Panc1 (cell line): ENCODE measurements at regions not wholly inside any gene's neighbourhood (a gene's known extent, or its start where the extent isn't known, plus 50 kb on each side); places are given as distances from the start of the nearest gene placed in this dataset.

Experiments
- ATAC-seq: fragments of 200-7000 bp; cut with Tn5 transposase; 2 replicates; pipeline ENCODE4 v1.9.1; 2020; ENCODE audit warnings: mild to moderate bottlenecking, moderate library complexity
- BruUV-seq: library from RNA; stranded (reverse); fragments of 400-500 nt; replicated peaks from 2 replicates; lab custom pipeline; 2021; lab: Mats Ljungman, UMichigan
- CTCF ChIA-PET: fragments of 300-600 bp; sonication (Branson Sonifier 250); formaldehyde crosslinking; loops from one replicate; lab custom pipeline; 2022; ENCODE audit warnings: antibody characterized with exemption; lab: Charles Lee
- POLR2A ChIA-PET: fragments of 300-600 bp; sonication (Branson Sonifier 250); formaldehyde crosslinking; loops from one replicate; lab custom pipeline; 2022; ENCODE audit warnings: antibody characterized with exemption; lab: Charles Lee
- DNase-seq: peaks from one replicate; pipeline ENCODE4 v3.0.0-alpha.2; 2010; ENCODE audit warnings: low read depth, low spot score
- H3K27ac ChIP-seq: 2 replicates; pipeline ENCODE4 v1.5.1; 2011; ENCODE audit warnings: mild to moderate bottlenecking, low read length, inconsistent platforms
- H3K27me3 ChIP-seq: fragments of 200-500 bp; sonication (Bioruptor generic); 2 replicates; pipeline ENCODE4 v1.6.0; 2014; ENCODE audit warnings: low read length, inconsistent platforms; ENCODE audit not compliant: control insufficient read depth, insufficient read depth
- H3K36me3 ChIP-seq: fragments of 200-500 bp; sonication (Bioruptor generic); 2 replicates; pipeline ENCODE4 v1.5.1; 2014; ENCODE audit warnings: inconsistent platforms, mild to moderate bottlenecking, low read length, moderate library complexity; ENCODE audit not compliant: control insufficient read depth, insufficient read depth
- H3K4me1 ChIP-seq: 2 replicates; pipeline ENCODE4 v1.5.1; 2011; ENCODE audit warnings: inconsistent platforms, mild to moderate bottlenecking, low read length, moderate library complexity; ENCODE audit not compliant: control insufficient read depth, insufficient read depth
- H3K4me3 ChIP-seq, 2 experiments: 2 replicates each; pipeline ENCODE4 v1.5.1; 2011 to 2012; ENCODE audit warnings: low read depth in 2 of 2, low read length in 2 of 2, mild to moderate bottlenecking in 2 of 2, inconsistent platforms in 1 of 2, moderate library complexity in 1 of 2
- H3K9me3 ChIP-seq: fragments of 200-500 bp; sonication (Bioruptor generic); 2 replicates; pipeline ENCODE4 v1.5.1; 2014; ENCODE audit warnings: low read depth, mild to moderate bottlenecking, inconsistent platforms, low read length, moderate library complexity; ENCODE audit not compliant: control insufficient read depth, insufficient read depth
- POLR2AphosphoS5 ChIP-seq: IDR thresholded peaks from 2 replicates; pipeline ENCODE4 v1.6.1; 2012; ENCODE audit warnings: mild to moderate bottlenecking, low read depth, low read length, moderate library complexity
- REST ChIP-seq, 2 experiments: IDR thresholded peaks; 2 replicates each; pipeline ENCODE4 v1.6.1; 2011 to 2012; ENCODE audit warnings: low read depth in 2 of 2, control low read depth in 1 of 2, low read length in 1 of 2, mild to moderate bottlenecking in 1 of 2, moderate library complexity in 1 of 2; ENCODE audit not compliant: insufficient read depth in 1 of 2
- SIN3A ChIP-seq: IDR thresholded peaks from 2 replicates; pipeline ENCODE4 v1.6.1; 2012; ENCODE audit warnings: low read depth, mild to moderate bottlenecking, low read length, moderate library complexity, borderline replicate concordance; ENCODE audit not compliant: insufficient read depth
- TCF7L2 ChIP-seq: IDR thresholded peaks from 2 replicates; pipeline ENCODE4 v1.6.1; 2011; ENCODE audit warnings: mild to moderate bottlenecking, low read depth, low read length, inconsistent platforms
- in situ Hi-C: cut with HindIII; loops from 2 replicates; pipeline ENCODE4 v1.10.0; 2016; ENCODE audit warnings: low sequenced_read_pairs, low pct_unique_long_range_greater_than_20kb
- intact Hi-C: fragments of 100-400 bp; cut with micrococcal nuclease; formaldehyde crosslinking; loops from one replicate; pipeline ENCODE4 v1.10.0; 2022; ENCODE audit not compliant: unreplicated experiment
- TF ChIP-seq, protein P1 (sequence below): fragments of 450-650 bp; IDR thresholded peaks from 2 replicates; pipeline ENCODE4 v1.5.1; 2017; ENCODE audit warnings: mild to moderate bottlenecking

- ChIA-PET POLR2A (no interaction called here), CTCF (no interaction called here)
- in situ Hi-C loops: no loop called here
- Histone ChIP-seq H3K27ac (no peak overlapping the region), H3K4me1 (no peaks in the 10 kb centered on the region), H3K4me3 (no peak overlapping the region), H3K9me3 (no peaks in the 10 kb centered on the region), H3K36me3 (no peaks in the 10 kb centered on the region), H3K27me3 (no peaks in the 10 kb centered on the region)
- TF ChIP-seq POLR2AphosphoS5: no peak
- intact Hi-C loops: loop anchor here (10.0 kb wide), 1 partner anchor 223 kb away; no protein-coding TSS in a partner anchor
- no TSS peak for BruUV-seq
- no peak for ATAC-seq
- no peak for DNase-seq
Measured at GRCh38 chr4:60221866-60222265, 978.3 kb upstream of the ADGRL3 start.

DNA sequence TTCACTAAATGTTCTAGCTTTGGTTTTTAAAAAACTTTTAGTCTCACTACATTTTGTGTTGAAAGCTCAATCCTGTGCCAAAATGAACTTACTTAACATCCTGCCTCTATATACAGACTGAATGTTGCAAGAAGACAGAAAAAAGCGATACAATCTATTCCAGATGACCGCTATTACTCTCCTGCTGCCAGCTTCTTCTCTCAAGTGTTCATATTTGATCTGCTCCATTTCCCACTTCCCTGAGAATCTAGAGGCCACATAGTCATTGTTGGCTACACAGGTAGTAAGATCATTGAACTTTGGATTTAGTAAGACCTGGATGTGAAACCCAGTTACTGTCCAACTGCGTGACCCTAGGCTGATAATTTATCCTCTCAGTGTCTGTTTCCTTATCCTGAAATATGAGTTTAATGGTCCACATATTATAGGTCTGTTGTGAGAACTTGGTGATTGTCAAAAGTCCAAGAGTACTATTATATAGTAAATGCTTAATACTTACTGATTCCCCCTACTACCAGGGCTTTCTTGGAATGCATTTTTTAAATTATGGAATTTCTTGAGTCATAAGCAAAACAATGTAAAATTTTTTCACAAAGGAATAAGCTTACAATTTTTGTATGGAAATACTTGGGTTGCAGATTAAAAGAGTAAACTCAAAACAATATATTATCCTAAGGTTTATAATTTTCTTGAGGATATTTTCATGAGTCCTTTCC is 976.8 kb upstream of the ADGRL3 start:
- no peak for DNase-seq
- no peaks in the 10 kb centered on the region for H3K27me3 ChIP-seq
- CTCF ChIA-PET: no interaction called here
- no peak overlapping the region for H3K4me3 ChIP-seq
- intact Hi-C loops (loop anchor here (10.0 kb wide), 1 partner anchor 221 kb away; no protein-coding TSS in a partner anchor), in situ Hi-C loops (no loop called here)
- POLR2A ChIA-PET: no interaction called here
- ATAC-seq: no peak
- no peaks in the 10 kb centered on the region for H3K4me1 ChIP-seq
- TF ChIP-seq TCF7L2 (no peak), REST (IDR thresholded peaks at IDR 0.05; ENCODE audit: insufficient read depth in 1 of 2, low read depth in 2 of 2, low read length in 1 of 2) (no peak), SIN3A (no peak), POLR2AphosphoS5 (no peak)
- TF ChIP-seq, protein P1, sequence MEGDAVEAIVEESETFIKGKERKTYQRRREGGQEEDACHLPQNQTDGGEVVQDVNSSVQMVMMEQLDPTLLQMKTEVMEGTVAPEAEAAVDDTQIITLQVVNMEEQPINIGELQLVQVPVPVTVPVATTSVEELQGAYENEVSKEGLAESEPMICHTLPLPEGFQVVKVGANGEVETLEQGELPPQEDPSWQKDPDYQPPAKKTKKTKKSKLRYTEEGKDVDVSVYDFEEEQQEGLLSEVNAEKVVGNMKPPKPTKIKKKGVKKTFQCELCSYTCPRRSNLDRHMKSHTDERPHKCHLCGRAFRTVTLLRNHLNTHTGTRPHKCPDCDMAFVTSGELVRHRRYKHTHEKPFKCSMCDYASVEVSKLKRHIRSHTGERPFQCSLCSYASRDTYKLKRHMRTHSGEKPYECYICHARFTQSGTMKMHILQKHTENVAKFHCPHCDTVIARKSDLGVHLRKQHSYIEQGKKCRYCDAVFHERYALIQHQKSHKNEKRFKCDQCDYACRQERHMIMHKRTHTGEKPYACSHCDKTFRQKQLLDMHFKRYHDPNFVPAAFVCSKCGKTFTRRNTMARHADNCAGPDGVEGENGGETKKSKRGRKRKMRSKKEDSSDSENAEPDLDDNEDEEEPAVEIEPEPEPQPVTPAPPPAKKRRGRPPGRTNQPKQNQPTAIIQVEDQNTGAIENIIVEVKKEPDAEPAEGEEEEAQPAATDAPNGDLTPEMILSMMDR: no peak
- no TSS peak for BruUV-seq
- no peaks in the 10 kb centered on the region for H3K9me3 ChIP-seq
- H3K27ac ChIP-seq: no peak overlapping the region
- no peaks in the 10 kb centered on the region for H3K36me3 ChIP-seq

GRCh38 chr4:60241866-60242265 is 958.3 kb upstream of the ADGRL3 start:
- BruUV-seq: no TSS peak
- Histone ChIP-seq H3K27ac (no peak overlapping the region), H3K9me3 (no peaks in the 10 kb centered on the region), H3K4me1 (no peaks in the 10 kb centered on the region), H3K27me3 (no peaks in the 10 kb centered on the region), H3K36me3 (no peaks in the 10 kb centered on the region), H3K4me3 (no peak overlapping the region)
- intact Hi-C loops: loop anchor here (10.0 kb wide), 1 partner anchor 63 kb away; no protein-coding TSS in a partner anchor
- TF ChIP-seq, protein P1: no peak
- TF ChIP-seq REST (IDR thresholded peaks at IDR 0.05; ENCODE audit: insufficient read depth in 1 of 2, low read depth in 2 of 2, low read length in 1 of 2) (no peak), SIN3A (no peak), TCF7L2 (no peak), POLR2AphosphoS5 (no peak)
- ChIA-PET POLR2A (no interaction called here), CTCF (no interaction called here)
- in situ Hi-C loops: no loop called here
- ATAC-seq (no peak), DNase-seq (no peak)
